GM10248 (cell line): ENCODE measurements at regions not wholly inside any gene's neighbourhood (a gene's known extent, or its start where the extent isn't known, plus 50 kb on each side); places are given as distances from the start of the nearest gene placed in this dataset.
"Not testable (repeated sequence)": the region's sequence is repeated elsewhere in the genome, so short reads cannot be mapped to it uniquely, and the experiment has no call there.

Experiments
- CTCF ChIA-PET: fragments of 300-600 bp; sonication (Branson Sonifier 250); formaldehyde crosslinking; extraction: SDS; loops from one replicate; lab custom pipeline; 2021; ENCODE audit warnings: antibody characterized with exemption; lab: Yijun Ruan, JAX
- POLR2A ChIA-PET: fragments of 350-650 bp; sonication (Branson Sonifier 250); formaldehyde crosslinking; extraction: SDS; loops from one replicate; lab custom pipeline; 2020; ENCODE audit warnings: antibody characterized with exemption; lab: Yijun Ruan, JAX
- DNase-seq: peaks from one replicate; pipeline ENCODE4 v3.0.0; 2012; ENCODE audit errors: extremely low spot score
- CTCF ChIP-seq: IDR thresholded peaks from 2 replicates; pipeline ENCODE4 v1.5.1; 2012; ENCODE audit warnings: mild to moderate bottlenecking, low read depth; ENCODE audit errors: extremely low read depth, missing control alignments, control extremely low read depth

GRCh38 chr7:357531-358209, 67.7 kb downstream of the FOXL3 start:
- POLR2A ChIA-PET = no interaction called here
- CTCF ChIA-PET = no interaction called here
- no peak for DNase-seq
- TF ChIP-seq CTCF = no peak

- POLR2A ChIA-PET = no interaction called here
Measured at GRCh38 chr7:358352-358751, 68.4 kb downstream of the FOXL3 start.

GRCh38 chr7:359226-359765, 69.3 kb downstream of the FOXL3 start:
- no peak for DNase-seq
- CTCF ChIA-PET = no interaction called here
- POLR2A ChIA-PET = no interaction called here
- TF ChIP-seq CTCF = no peak

More at GRCh38 chr7:358352-358751, 68.4 kb downstream of the FOXL3 start:
- CTCF ChIA-PET = no interaction called here
- DNase-seq = no peak
- no peak for TF ChIP-seq CTCF

- DNase-seq = no peak
- ChIA-PET CTCF (no interaction called here), POLR2A (no interaction called here)
- TF ChIP-seq CTCF = no peak
Measured at GRCh38 chr7:359766-360361, 69.9 kb downstream of the FOXL3 start.

- TF ChIP-seq CTCF = no peak
- CTCF ChIA-PET = no interaction called here
- POLR2A ChIA-PET = no interaction called here
Measured at GRCh38 chr7:360454-361100, 70.6 kb downstream of the FOXL3 start.

GRCh38 chr7:361182-361581, 71.2 kb downstream of the FOXL3 start:
- CTCF ChIA-PET, POLR2A ChIA-PET, DNase-seq: not testable (repeated sequence)

More at GRCh38 chr7:360454-361100, 70.6 kb downstream of the FOXL3 start:
- DNase-seq = no peak
